ENCODE measurements at regions not wholly inside any gene's neighbourhood (a gene's known extent, or its start where the extent isn't known, plus 50 kb on each side); places are given as distances from the start of the nearest gene placed in this dataset.

DNA sequence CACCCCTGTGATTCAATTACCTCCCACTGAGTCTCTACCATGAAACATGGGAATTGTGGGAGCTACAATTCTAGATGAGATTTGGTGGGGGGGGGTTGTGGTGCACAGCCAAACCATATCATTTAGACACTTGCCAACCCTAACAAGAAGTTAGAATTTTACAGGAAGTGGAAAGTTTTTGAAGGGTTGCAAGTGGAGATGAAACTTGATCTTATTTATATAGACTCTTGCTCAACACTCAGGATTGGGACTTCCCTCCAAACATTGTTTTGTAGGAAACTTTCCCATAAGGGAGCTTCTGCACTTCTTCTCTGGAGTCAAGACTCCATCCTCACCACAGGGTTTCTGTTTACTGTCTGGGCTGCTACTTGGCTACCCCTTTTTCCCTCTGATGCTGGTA is 266.7 kb upstream of the CDH11 start:
- FAIRE-seq = no peak

DNA sequence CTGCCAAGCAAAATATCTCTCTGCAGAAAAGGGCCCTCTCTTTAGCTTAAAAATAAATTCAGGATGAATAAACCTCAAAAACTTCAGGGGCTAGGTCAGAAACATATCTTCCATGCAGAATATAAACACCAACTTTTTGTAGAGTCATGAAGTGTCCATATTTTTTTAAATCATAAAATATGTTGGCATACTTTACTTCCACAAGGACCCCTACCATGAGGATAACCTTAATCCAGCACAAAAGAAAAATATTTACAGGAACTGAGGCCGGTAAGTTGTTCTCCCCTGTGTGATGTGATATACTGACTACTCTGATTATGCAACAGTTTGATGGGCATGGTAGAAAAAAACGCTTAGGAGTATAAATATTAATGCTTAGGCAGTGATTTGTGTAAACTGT is 264.8 kb upstream of the CDH11 start:
- FAIRE-seq (no peak), DNase-seq (ENCODE audit: insufficient read length, low spot score) (no peak)
- TF ChIP-seq, protein P1, sequence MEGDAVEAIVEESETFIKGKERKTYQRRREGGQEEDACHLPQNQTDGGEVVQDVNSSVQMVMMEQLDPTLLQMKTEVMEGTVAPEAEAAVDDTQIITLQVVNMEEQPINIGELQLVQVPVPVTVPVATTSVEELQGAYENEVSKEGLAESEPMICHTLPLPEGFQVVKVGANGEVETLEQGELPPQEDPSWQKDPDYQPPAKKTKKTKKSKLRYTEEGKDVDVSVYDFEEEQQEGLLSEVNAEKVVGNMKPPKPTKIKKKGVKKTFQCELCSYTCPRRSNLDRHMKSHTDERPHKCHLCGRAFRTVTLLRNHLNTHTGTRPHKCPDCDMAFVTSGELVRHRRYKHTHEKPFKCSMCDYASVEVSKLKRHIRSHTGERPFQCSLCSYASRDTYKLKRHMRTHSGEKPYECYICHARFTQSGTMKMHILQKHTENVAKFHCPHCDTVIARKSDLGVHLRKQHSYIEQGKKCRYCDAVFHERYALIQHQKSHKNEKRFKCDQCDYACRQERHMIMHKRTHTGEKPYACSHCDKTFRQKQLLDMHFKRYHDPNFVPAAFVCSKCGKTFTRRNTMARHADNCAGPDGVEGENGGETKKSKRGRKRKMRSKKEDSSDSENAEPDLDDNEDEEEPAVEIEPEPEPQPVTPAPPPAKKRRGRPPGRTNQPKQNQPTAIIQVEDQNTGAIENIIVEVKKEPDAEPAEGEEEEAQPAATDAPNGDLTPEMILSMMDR (IDR thresholded peaks at IDR 0.05; ENCODE audit: insufficient read depth, missing control alignments) = no peak

More for the DNA sequence above, 266.7 kb upstream of the CDH11 start:
- TF ChIP-seq, protein P1 (IDR thresholded peaks at IDR 0.05; ENCODE audit: insufficient read depth, missing control alignments) = no peak
- DNase-seq (ENCODE audit: insufficient read length, low spot score) = no peak

DNA sequence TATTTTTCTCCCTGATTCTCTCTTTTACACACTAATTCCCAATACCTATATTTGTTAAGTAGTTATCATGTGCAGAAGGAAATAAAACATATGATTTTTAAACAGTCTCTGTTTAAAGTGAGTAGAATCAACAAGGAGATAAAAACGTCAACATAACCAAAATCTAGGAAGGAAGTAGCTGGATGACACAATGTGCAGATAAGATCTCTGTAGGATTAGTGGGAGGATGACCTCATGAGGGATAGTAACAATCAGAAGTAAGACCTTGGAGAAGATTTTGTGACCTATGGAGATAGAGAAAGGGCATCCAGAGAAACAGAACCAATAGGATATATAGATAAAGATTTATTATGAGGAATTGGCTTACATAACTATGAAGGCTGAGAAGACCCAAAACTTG is 262.6 kb upstream of the CDH11 start:
- no peak for FAIRE-seq
- TF ChIP-seq, protein P1 (IDR thresholded peaks at IDR 0.05; ENCODE audit: insufficient read depth, missing control alignments) = no peak
- DNase-seq (ENCODE audit: insufficient read length, low spot score) = no peak

DNA sequence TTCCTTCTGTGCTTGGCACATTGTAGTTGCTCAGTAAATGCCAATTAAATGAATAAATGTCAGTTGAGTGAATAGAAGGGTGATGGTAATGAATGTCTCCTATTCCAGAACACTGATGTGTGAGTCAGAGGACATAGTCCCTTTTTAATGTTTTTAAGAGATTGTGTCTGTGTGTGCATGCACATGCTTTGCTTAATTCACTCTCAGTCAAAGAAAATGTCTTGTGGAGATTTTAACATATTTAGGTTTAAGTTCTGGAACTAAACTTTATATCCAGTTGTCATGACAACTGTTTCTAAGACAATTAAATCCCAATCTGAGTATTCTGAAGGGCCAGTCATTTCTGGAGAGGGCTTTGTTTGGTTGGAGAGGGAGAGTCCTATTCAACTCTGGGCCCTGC is 255.3 kb upstream of the CDH11 start:
- DNase-seq (ENCODE audit: insufficient read length, low spot score) = no peak
- TF ChIP-seq, protein P1 (IDR thresholded peaks at IDR 0.05; ENCODE audit: insufficient read depth, missing control alignments) = no peak
- no peak for FAIRE-seq

DNA sequence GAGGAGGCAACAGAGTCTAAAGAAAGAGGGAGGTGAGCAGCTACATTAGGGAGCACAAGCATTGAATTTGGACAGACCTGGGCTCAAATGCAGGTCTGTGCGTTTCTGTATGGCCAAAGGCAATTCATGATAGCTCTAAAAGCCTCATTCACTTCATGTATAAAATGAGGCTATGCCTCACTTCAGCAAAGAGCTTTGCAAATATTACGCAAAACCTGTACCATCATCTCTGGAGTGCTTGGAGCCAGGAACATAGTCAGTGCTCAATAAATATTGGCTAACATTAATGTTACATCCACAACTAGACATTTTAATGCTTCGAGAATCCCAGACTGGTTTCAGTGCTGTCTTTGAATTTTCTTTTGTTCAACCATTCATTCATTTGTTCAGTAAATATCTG is 254.7 kb upstream of the CDH11 start:
- DNase-seq (ENCODE audit: insufficient read length, low spot score) (no peak), FAIRE-seq (no peak)
- TF ChIP-seq, protein P1 (IDR thresholded peaks at IDR 0.05; ENCODE audit: insufficient read depth, missing control alignments) = no peak

DNA sequence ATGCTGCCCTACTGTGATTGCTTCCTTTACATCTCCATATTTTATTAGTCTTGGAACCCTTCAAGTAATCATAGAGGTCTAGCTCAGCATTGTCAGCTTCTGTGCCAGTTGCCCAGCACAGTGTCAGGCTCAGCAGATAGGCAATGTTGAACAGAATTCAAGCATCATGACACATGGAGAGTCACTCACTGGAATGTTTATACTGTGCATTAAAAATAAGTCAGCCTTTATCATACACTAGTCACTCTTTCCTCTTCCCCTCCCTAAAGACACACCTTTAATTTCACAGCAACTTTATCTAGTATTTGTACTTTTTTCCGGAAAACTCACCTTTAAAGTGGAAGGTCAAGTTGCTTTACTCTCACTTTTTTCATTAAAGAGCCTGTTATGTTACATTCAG is 253.8 kb upstream of the CDH11 start:
- DNase-seq (ENCODE audit: insufficient read length, low spot score) = no peak
- no peak for FAIRE-seq
- TF ChIP-seq, protein P1 (IDR thresholded peaks at IDR 0.05; ENCODE audit: insufficient read depth, missing control alignments) = no peak

DNA sequence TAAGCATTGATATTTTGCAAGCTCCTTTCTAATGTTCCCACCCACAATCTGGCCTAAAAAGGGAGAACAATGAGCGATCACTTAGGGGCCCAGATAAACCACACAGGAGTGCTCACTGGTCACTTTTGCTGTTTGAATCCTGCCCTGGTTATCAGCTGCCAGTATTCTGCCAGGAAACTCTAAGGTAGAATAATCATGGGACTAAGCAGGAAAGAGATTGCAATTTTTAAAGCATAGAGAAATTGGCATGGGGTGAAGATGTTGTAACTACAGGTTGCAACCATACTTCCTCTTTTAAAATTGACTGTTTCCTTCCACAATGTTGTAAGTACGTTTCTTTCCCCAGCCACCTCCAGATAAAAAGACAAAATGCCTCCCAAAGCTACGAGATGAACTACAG is 251.2 kb upstream of the CDH11 start:
- FAIRE-seq (no peak), DNase-seq (ENCODE audit: insufficient read length, low spot score) (no peak)
- TF ChIP-seq, protein P1 (IDR thresholded peaks at IDR 0.05; ENCODE audit: insufficient read depth, missing control alignments) = no peak

Data from D721Med (cell line).